GM23338 (cell line): ENCODE measurements at regions not wholly inside any gene's neighbourhood (a gene's known extent, or its start where the extent isn't known, plus 50 kb on each side); places are given as distances from the start of the nearest gene placed in this dataset.

Source experiments
- ATAC-seq: fragments of 200-7000 bp; cut with Tn5 transposase; 3 replicates; pipeline ENCODE4 v1.9.1; 2020
- DNase-seq: peaks from one replicate; pipeline ENCODE4 v3.0.0-alpha.2; 2015; ENCODE audit warnings: low spot score
- H2AFZ ChIP-seq: fragments of 200-600 bp; sonication (generic); 2 replicates; pipeline ENCODE4 v1.8.0; 2016; ENCODE audit warnings: antibody characterized with exemption, mild to moderate bottlenecking, moderate library complexity
- H3F3A ChIP-seq: fragments of 200-600 bp; sonication (generic); replicated peaks from 2 replicates; pipeline ENCODE4 v1.8.0; 2017; ENCODE audit warnings: antibody characterized with exemption, mixed run types, low read depth
- H3K27ac ChIP-seq: fragments of 200-600 bp; sonication (generic); 2 replicates; pipeline ENCODE4 v1.6.1; 2016; ENCODE audit warnings: low read depth
- H3K27me3 ChIP-seq: fragments of 200-600 bp; sonication (generic); 2 replicates; pipeline ENCODE4 v1.8.0; 2016; ENCODE audit warnings: mild to moderate bottlenecking, mixed run types, moderate library complexity; ENCODE audit not compliant: insufficient read depth
- H3K36me3 ChIP-seq: fragments of 200-600 bp; sonication (generic); 2 replicates; pipeline ENCODE4 v1.8.0; 2016; ENCODE audit warnings: mild to moderate bottlenecking; ENCODE audit not compliant: insufficient read depth
- H3K4me1 ChIP-seq: fragments of 200-600 bp; sonication (generic); 2 replicates; pipeline ENCODE4 v1.8.0; 2016; ENCODE audit warnings: mild to moderate bottlenecking, moderate library complexity; ENCODE audit not compliant: insufficient read depth
- H3K4me2 ChIP-seq: fragments of 200-600 bp; sonication (generic); 2 replicates; pipeline ENCODE4 v1.7.1; 2017; ENCODE audit warnings: mixed run types
- H3K4me3 ChIP-seq: fragments of 200-600 bp; sonication (generic); 2 replicates; pipeline ENCODE4 v1.6.1; 2016; ENCODE audit warnings: mixed run types
- H3K79me2 ChIP-seq: fragments of 200-600 bp; sonication (generic); replicated peaks from 2 replicates; pipeline ENCODE4 v1.8.0; 2017; ENCODE audit warnings: mild to moderate bottlenecking; ENCODE audit not compliant: insufficient read depth
- H3K9me2 ChIP-seq: fragments of 200-600 bp; sonication (generic); 2 replicates; pipeline ENCODE4 v1.8.0; 2017; ENCODE audit not compliant: insufficient read depth
- H4K20me1 ChIP-seq: fragments of 200-600 bp; sonication (generic); replicated peaks from 2 replicates; pipeline ENCODE4 v1.8.0; 2017; ENCODE audit warnings: mild to moderate bottlenecking; ENCODE audit not compliant: insufficient read depth
- H3K27ac Mint-ChIP-seq: 2 replicates; pipeline ENCODE4 v1.8.0; 2020; ENCODE audit warnings: inconsistent platforms, mild to moderate bottlenecking, moderate library complexity, mixed read lengths
- H3K27me3 Mint-ChIP-seq: 3 replicates; pipeline ENCODE4 v1.8.0; 2022; ENCODE audit warnings: low read depth, mild to moderate bottlenecking, moderate library complexity, mixed read lengths, inconsistent platforms; ENCODE audit not compliant: insufficient read depth, poor library complexity
- H3K36me3 Mint-ChIP-seq: 3 replicates; pipeline ENCODE4 v1.8.0; 2021; ENCODE audit warnings: low read depth, mild to moderate bottlenecking, inconsistent platforms, moderate library complexity, mixed read lengths
- H3K4me1 Mint-ChIP-seq: 3 replicates; pipeline ENCODE4 v1.8.0; 2020; ENCODE audit warnings: mild to moderate bottlenecking, inconsistent platforms, mixed read lengths
- H3K4me3 Mint-ChIP-seq: 3 replicates; pipeline ENCODE4 v1.8.0; 2021; ENCODE audit warnings: moderate library complexity, mild to moderate bottlenecking, inconsistent platforms, mixed read lengths
- H3K9me3 Mint-ChIP-seq: 3 replicates; pipeline ENCODE4 v1.8.0; 2020; ENCODE audit warnings: moderate library complexity, mild to moderate bottlenecking, inconsistent platforms, mixed read lengths
- CREB1 ChIP-seq: fragments of 250-450 bp; sonication (Bioruptor Pico); IDR thresholded peaks from 2 replicates; pipeline ENCODE4 v1.5.0; 2020; ENCODE audit warnings: low read depth, mild to moderate bottlenecking, moderate library complexity
- EZH2 ChIP-seq: fragments of 200-600 bp; sonication (generic); IDR thresholded peaks from one replicate; pipeline ENCODE4 v1.8.0; 2017; ENCODE audit warnings: antibody characterized with exemption, mild to moderate bottlenecking, low read depth; ENCODE audit not compliant: unreplicated experiment
- EZH2phosphoT487 ChIP-seq: fragments of 200-600 bp; sonication (generic); IDR thresholded peaks from one replicate; pipeline ENCODE4 v1.8.1; 2018; ENCODE audit warnings: antibody characterized with exemption; ENCODE audit not compliant: unreplicated experiment
- NANOG ChIP-seq: IDR thresholded peaks from 2 replicates; pipeline ENCODE4 v1.6.1; 2016; ENCODE audit warnings: antibody characterized with exemption, borderline replicate concordance
- POLR2AphosphoS5 ChIP-seq: IDR thresholded peaks from 2 replicates; pipeline ENCODE4 v1.6.1; 2016; ENCODE audit warnings: antibody characterized with exemption, low read depth
- STAT1 ChIP-seq: IDR thresholded peaks from one replicate; pipeline ENCODE4 v1.6.1; 2016; ENCODE audit warnings: antibody characterized with exemption; ENCODE audit not compliant: unreplicated experiment
- ZNF114 ChIP-seq: fragments of 250-450 bp; sonication (Bioruptor Pico); IDR thresholded peaks from 2 replicates; pipeline ENCODE4 v1.5.0; 2020; ENCODE audit warnings: mild to moderate bottlenecking, moderate library complexity
- TF ChIP-seq, protein P1 (sequence below): IDR thresholded peaks from one replicate; pipeline ENCODE4 v1.6.1; 2018; ENCODE audit warnings: antibody characterized with exemption; ENCODE audit not compliant: unreplicated experiment
- TF ChIP-seq, protein P2 (sequence below): IDR thresholded peaks from 2 replicates; pipeline ENCODE4 v1.6.1; 2016; ENCODE audit warnings: antibody characterized with exemption
- TF ChIP-seq, protein P3 (sequence below), 2 experiments: fragments of 200-600 bp in 1 of 2; sonication (generic) in 1 of 2; conservative IDR thresholded peaks; 2 replicates each; pipeline versions ENCODE4 v1.5.1 to v1.6.1; 2016 to 2017; ENCODE audit warnings: antibody characterized with exemption in 2 of 2, low read depth in 2 of 2, mild to moderate bottlenecking in 2 of 2, moderate library complexity in 1 of 2

DNA sequence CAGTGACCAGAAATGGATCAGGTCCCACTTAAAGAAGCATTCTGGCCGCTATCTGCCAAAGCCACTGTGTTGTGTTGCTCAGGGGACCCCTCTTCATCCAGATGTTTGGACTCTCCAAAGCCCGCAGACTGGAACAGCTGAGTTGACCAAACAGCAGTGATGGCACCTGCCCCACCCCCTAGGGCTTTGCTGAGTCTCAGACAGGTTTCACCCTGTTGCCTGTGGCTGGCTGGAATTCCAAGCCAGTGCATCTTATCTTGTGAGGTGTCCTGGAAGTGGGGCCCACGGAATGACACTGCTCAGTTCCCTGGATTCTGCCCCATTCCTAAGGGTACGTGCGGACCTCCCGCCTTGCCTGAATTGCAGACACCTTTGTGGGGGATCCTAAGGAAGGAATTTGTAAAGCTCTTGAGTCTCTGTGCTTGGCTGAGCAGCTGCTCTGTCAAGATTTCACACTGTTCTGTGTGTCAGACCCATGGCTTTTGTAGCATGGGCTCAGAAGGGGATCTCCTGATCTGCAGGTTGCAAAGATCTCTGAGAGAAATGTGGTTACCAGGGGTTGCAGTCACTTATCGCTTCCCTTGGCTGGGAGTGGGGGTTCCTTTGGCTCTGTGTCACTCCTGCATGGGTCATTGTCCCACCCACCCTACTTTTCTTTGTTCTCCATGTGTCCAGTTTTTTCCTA lies 1707.9 kb upstream of the PCDH10 start (continued):
- TF ChIP-seq, protein P1, sequence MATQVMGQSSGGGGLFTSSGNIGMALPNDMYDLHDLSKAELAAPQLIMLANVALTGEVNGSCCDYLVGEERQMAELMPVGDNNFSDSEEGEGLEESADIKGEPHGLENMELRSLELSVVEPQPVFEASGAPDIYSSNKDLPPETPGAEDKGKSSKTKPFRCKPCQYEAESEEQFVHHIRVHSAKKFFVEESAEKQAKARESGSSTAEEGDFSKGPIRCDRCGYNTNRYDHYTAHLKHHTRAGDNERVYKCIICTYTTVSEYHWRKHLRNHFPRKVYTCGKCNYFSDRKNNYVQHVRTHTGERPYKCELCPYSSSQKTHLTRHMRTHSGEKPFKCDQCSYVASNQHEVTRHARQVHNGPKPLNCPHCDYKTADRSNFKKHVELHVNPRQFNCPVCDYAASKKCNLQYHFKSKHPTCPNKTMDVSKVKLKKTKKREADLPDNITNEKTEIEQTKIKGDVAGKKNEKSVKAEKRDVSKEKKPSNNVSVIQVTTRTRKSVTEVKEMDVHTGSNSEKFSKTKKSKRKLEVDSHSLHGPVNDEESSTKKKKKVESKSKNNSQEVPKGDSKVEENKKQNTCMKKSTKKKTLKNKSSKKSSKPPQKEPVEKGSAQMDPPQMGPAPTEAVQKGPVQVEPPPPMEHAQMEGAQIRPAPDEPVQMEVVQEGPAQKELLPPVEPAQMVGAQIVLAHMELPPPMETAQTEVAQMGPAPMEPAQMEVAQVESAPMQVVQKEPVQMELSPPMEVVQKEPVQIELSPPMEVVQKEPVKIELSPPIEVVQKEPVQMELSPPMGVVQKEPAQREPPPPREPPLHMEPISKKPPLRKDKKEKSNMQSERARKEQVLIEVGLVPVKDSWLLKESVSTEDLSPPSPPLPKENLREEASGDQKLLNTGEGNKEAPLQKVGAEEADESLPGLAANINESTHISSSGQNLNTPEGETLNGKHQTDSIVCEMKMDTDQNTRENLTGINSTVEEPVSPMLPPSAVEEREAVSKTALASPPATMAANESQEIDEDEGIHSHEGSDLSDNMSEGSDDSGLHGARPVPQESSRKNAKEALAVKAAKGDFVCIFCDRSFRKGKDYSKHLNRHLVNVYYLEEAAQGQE = no peak
- TF ChIP-seq EZH2phosphoT487 (no peak), POLR2AphosphoS5 (no peak), ZNF114 (CRISPR knock-in tag) (no peak), CREB1 (CRISPR knock-in tag) (no peak), NANOG (no peak)

DNA sequence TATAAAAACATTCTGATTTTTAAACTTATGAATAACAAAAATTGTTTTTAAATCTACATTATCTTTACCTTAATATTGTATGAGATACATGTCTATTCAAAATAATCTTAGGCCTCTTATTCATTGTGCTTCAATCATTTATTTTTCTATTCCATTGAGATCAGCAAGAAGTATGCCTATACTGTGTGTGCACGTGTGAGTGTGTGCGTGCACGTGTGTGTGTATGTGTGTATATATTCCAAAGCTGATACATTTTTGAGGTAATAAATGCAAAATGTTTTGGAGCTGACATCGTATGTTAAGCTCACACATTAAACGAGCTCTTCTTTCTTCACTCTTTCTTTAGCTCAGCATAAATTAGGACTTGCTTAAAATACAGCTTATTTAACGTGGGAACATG lies 1701.2 kb upstream of the PCDH10 start:
- no peaks in the 10 kb centered on the region for H3K27me3 ChIP-seq
- no peak overlapping the region for H2AFZ ChIP-seq
- H3K27ac ChIP-seq = no peak overlapping the region
- Mint-ChIP-seq H3K4me1 (no peaks in the 10 kb centered on the region), H3K27ac (no peak overlapping the region), H3K9me3 (no peaks in the 10 kb centered on the region), H3K36me3 (no peaks in the 10 kb centered on the region), H3K27me3 (no peaks in the 10 kb centered on the region), H3K4me3 (no peak overlapping the region)
- H3K4me3 ChIP-seq = no peak overlapping the region
- H3K4me1 ChIP-seq = 0 out of 2 replicates have a peak, but pooled peaks cover 6% of the 10 kb centered on the region
- no peak for ATAC-seq
- no peaks in the 10 kb centered on the region for H3K79me2 ChIP-seq
- H4K20me1 ChIP-seq = no peaks in the 10 kb centered on the region
- no peaks in the 10 kb centered on the region for H3K36me3 ChIP-seq
- no peak overlapping the region for H3K4me2 ChIP-seq
- H3K9me2 ChIP-seq = no peaks in the 10 kb centered on the region
- H3F3A ChIP-seq = no peaks in the 10 kb centered on the region
- DNase-seq = no peak
- TF ChIP-seq POLR2AphosphoS5 (no peak), ZNF114 (CRISPR knock-in tag) (no peak), NANOG (no peak), EZH2phosphoT487 (no peak), EZH2 (no peak), CREB1 (CRISPR knock-in tag) (no peak), STAT1 (no peak)
- TF ChIP-seq, protein P2, sequence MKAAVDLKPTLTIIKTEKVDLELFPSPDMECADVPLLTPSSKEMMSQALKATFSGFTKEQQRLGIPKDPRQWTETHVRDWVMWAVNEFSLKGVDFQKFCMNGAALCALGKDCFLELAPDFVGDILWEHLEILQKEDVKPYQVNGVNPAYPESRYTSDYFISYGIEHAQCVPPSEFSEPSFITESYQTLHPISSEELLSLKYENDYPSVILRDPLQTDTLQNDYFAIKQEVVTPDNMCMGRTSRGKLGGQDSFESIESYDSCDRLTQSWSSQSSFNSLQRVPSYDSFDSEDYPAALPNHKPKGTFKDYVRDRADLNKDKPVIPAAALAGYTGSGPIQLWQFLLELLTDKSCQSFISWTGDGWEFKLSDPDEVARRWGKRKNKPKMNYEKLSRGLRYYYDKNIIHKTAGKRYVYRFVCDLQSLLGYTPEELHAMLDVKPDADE = no peak
- TF ChIP-seq, protein P3, sequence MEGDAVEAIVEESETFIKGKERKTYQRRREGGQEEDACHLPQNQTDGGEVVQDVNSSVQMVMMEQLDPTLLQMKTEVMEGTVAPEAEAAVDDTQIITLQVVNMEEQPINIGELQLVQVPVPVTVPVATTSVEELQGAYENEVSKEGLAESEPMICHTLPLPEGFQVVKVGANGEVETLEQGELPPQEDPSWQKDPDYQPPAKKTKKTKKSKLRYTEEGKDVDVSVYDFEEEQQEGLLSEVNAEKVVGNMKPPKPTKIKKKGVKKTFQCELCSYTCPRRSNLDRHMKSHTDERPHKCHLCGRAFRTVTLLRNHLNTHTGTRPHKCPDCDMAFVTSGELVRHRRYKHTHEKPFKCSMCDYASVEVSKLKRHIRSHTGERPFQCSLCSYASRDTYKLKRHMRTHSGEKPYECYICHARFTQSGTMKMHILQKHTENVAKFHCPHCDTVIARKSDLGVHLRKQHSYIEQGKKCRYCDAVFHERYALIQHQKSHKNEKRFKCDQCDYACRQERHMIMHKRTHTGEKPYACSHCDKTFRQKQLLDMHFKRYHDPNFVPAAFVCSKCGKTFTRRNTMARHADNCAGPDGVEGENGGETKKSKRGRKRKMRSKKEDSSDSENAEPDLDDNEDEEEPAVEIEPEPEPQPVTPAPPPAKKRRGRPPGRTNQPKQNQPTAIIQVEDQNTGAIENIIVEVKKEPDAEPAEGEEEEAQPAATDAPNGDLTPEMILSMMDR (conservative IDR thresholded peaks at IDR 0.05; ENCODE audit: low read depth in 2 of 2) = no peak
- TF ChIP-seq, protein P1 = no peak
